GM13976 (cell line): ENCODE measurements at regions not wholly inside any gene's neighbourhood (a gene's known extent, or its start where the extent isn't known, plus 50 kb on each side); places are given as distances from the start of the nearest gene placed in this dataset.

Source experiments
- DNase-seq: peaks from one replicate; pipeline ENCODE4 v3.0.0; 2012; ENCODE audit warnings: low spot score
- in situ Hi-C: fragments of 300-500 bp; cut with MboI; formaldehyde crosslinking; loops from one replicate; pipeline ENCODE4 v1.12.0; 2022; ENCODE audit warnings: low sequenced_read_pairs, mixed read lengths, inconsistent platforms; ENCODE audit not compliant: unreplicated experiment
- TF ChIP-seq, protein P1 (sequence below): IDR thresholded peaks from 2 replicates; pipeline ENCODE4 v1.5.1; 2012; ENCODE audit warnings: borderline replicate concordance, mild to moderate bottlenecking; ENCODE audit not compliant: insufficient read depth; ENCODE audit errors: extremely low read depth, missing control alignments, control extremely low read depth

DNA sequence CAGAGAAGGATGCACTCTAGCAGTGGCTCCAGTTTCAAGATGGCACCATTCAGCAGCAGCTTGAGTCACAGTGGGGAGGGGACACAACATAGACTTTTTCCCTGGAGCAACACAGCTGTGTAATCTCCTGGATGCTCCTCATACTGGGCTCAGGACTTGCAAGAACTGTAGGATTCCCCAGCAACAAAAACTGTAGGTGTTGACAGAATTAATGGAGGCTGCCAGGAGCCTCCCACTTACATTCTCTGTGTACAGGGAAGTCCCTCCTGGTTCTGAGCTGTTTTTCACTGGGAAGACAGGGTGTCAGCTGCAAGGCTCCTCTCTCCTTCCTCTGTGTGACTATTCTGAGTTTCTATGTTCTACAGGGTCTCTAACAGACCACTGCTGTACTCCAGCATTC lies 217.9 kb downstream of the KIF21A start:
- in situ Hi-C loops = no loop called here
- TF ChIP-seq, protein P1, sequence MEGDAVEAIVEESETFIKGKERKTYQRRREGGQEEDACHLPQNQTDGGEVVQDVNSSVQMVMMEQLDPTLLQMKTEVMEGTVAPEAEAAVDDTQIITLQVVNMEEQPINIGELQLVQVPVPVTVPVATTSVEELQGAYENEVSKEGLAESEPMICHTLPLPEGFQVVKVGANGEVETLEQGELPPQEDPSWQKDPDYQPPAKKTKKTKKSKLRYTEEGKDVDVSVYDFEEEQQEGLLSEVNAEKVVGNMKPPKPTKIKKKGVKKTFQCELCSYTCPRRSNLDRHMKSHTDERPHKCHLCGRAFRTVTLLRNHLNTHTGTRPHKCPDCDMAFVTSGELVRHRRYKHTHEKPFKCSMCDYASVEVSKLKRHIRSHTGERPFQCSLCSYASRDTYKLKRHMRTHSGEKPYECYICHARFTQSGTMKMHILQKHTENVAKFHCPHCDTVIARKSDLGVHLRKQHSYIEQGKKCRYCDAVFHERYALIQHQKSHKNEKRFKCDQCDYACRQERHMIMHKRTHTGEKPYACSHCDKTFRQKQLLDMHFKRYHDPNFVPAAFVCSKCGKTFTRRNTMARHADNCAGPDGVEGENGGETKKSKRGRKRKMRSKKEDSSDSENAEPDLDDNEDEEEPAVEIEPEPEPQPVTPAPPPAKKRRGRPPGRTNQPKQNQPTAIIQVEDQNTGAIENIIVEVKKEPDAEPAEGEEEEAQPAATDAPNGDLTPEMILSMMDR = no peak
- no peak for DNase-seq

DNA sequence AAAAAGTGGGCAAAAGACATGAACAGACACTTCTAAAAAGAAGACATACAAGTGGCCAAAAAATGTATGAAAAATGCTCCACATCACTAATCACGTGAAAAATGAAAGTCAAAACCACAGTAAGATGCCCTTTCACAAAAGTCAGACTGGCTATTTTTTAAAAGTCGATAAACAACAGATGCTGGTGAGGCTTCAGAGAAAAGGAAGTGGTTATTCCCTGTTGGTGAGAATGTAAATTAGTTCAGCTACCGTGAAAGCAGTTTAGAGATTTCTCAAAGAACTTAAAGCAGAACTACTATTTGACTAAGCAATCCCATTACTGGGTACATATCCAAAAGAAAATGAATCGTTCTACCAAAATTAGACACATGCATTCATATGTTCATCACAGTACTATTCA lies 237.0 kb downstream of the KIF21A start:
- in situ Hi-C loops = no loop called here
- no peak for DNase-seq
- TF ChIP-seq, protein P1 = no peak

DNA sequence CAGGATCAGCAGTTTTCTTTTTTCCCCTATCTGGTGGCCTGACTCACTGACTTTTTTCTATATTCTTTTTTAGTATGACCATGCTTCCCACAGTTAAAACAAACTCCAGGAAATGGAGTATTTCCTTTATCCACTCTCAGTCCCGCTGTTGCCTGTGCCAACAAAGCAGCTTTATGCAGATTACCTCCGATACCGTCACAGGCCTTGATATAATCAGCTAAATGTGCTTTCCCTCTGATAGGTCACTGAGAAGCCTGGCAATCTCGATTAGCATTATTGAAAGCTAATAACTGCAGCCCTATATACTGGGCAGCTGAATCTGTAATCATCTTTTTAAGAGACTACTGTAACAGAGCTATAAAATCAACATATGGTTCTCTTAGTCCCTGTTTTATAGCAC lies 243.6 kb downstream of the KIF21A start:
- no peak for DNase-seq
- in situ Hi-C loops = no loop called here
- TF ChIP-seq, protein P1 = no peak

DNA sequence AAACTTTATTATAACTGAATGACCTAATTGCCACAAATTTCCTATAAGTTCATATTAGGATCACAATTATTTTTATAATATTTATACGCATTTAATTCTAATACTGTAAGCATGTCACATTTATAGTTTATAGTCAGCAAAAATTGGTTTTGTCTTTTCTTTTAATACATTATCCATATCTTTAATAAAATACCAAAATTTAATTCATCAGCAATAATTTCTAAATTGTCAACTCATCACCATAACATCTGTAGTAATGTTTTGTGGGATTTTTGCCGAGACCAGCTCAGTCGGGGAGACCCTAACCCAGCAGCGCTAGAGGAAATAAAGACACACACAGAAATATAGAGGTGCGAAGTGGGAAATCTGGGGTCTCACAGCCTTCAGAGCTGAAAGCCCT lies 254.2 kb downstream of the KIF21A start:
- TF ChIP-seq, protein P1 = no peak
- in situ Hi-C loops = no loop called here
- no peak for DNase-seq

DNA sequence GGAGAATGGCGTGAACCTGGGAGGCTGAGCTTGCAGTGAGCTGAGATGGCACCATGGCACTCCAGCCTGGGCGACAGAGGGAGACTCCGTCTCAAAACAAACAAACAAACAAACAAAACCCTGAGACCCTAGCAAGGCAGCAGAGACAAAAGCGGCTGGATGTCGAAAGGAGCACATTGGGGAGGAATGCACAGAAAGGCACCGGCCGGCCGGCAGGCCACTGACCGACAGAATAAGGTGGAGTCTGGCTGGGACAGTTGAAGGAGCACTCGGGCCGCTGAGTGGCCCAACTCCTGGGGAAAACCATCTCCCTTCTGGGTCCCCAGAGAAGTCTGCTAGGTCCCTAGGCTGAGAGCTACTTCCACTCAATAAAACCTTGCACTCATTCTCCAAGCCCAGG lies 256.2 kb downstream of the KIF21A start:
- DNase-seq = no peak
- in situ Hi-C loops = no loop called here
- TF ChIP-seq, protein P1 = no peak

DNA sequence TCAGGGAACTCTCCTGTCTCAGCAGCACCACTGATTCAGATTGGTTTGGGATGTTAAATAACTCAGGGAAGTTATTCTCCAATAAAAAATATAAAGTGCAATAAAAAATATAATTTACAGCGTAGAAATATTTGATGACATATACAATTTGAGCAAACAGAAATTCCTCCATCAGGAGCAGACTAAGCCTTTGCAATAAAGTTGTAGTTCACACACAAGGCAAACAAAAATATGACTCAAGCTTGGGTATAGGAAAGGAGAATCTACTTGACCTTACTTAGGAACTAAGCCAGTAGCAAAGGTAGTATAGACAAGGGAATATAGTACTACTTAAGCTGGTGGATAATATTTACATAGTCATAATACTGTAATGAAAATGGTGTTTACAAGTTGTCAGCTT lies 264.1 kb downstream of the KIF21A start:
- no peak for DNase-seq
- TF ChIP-seq, protein P1 = no peak
- in situ Hi-C loops = no loop called here

DNA sequence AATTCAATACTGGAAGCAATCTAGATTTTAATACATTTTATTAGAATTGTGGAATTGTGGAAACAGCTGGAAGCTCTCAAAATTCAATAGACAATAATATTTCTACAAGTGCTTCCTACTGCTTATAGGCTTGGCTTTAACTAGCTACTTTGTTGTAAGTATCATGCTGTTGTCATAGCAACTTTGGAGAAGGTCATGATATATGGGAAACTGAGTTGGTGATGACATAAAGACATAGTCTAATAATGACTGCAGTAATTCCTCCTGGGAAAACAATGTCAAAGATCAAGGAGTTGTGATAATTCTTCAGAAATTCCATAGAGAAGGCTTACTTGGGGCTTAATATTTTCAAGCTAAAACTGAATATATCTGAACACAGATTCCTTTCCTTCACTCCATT lies 266.6 kb downstream of the KIF21A start:
- TF ChIP-seq, protein P1 = no peak
- DNase-seq = no peak
- in situ Hi-C loops = no loop called here
